Mesenchymal stem cell (in vitro differentiated cells and primary cell): ENCODE measurements at regions not wholly inside any gene's neighbourhood (a gene's known extent, or its start where the extent isn't known, plus 50 kb on each side); places are given as distances from the start of the nearest gene placed in this dataset.

Source experiments
- DNase-seq: peaks from one replicate; pipeline ENCODE4 v3.0.0-alpha.2; 2013
- H2AFZ ChIP-seq: one replicate; pipeline ENCODE4 v1.6.1; 2013; ENCODE audit warnings: low read depth, mild to moderate bottlenecking, control low read depth, inconsistent platforms, low read length, moderate library complexity
- H2AK5ac ChIP-seq: 2 replicates; pipeline ENCODE4 v1.6.1; 2013; ENCODE audit warnings: low read length, moderate library complexity, mild to moderate bottlenecking, inconsistent platforms; ENCODE audit not compliant: severe bottlenecking
- H2BK120ac ChIP-seq: one replicate; pipeline ENCODE4 v1.6.1; 2013; ENCODE audit warnings: low read depth, mild to moderate bottlenecking, inconsistent platforms, low read length, moderate library complexity
- H2BK12ac ChIP-seq, 2 experiments: one replicate each; pipeline ENCODE4 v1.6.1; 2013; ENCODE audit warnings: inconsistent platforms in 2 of 2, low read length in 2 of 2, mild to moderate bottlenecking in 2 of 2, moderate library complexity in 2 of 2, control low read depth in 1 of 2
- H2BK15ac ChIP-seq: one replicate; pipeline ENCODE4 v1.6.1; 2013; ENCODE audit warnings: mild to moderate bottlenecking, low read depth, inconsistent platforms; ENCODE audit not compliant: poor library complexity, severe bottlenecking
- H2BK5ac ChIP-seq: 2 replicates; pipeline ENCODE4 v1.6.1; 2013; ENCODE audit warnings: low read depth, mild to moderate bottlenecking, low read length, control low read depth, inconsistent platforms; ENCODE audit not compliant: poor library complexity, severe bottlenecking
- H3K14ac ChIP-seq, 2 experiments: one replicate each; pipeline ENCODE4 v1.6.1; 2013; ENCODE audit warnings: inconsistent platforms in 2 of 2, low read length in 2 of 2, control low read depth in 1 of 2, mild to moderate bottlenecking in 1 of 2, moderate library complexity in 1 of 2
- H3K18ac ChIP-seq, 2 experiments: one replicate each; pipeline ENCODE4 v1.6.1; 2013; ENCODE audit warnings: inconsistent platforms in 2 of 2, low read length in 2 of 2, control low read depth in 1 of 2, low read depth in 1 of 2, mild to moderate bottlenecking in 1 of 2
- H3K23ac ChIP-seq, 2 experiments: one replicate each; pipeline ENCODE4 v1.6.1; 2013; ENCODE audit warnings: inconsistent platforms in 2 of 2, low read length in 2 of 2, mild to moderate bottlenecking in 2 of 2, moderate library complexity in 2 of 2, control low read depth in 1 of 2
- H3K27ac ChIP-seq: 2 replicates; pipeline ENCODE4 v1.5.1; 2013; ENCODE audit warnings: mild to moderate bottlenecking, moderate library complexity, low read length, control low read depth, inconsistent platforms; ENCODE audit not compliant: poor library complexity, severe bottlenecking
- H3K27me3 ChIP-seq, 2 experiments: 2 replicates each; pipeline versions ENCODE4 v1.6.1 to v1.7.0; 2013; ENCODE audit warnings: low read length in 2 of 2, mild to moderate bottlenecking in 2 of 2, moderate library complexity in 2 of 2, control low read depth in 1 of 2, inconsistent platforms in 1 of 2; ENCODE audit not compliant: control insufficient read depth in 1 of 2, insufficient read depth in 1 of 2
- H3K36me3 ChIP-seq, 2 experiments: 2 replicates each; pipeline versions ENCODE4 v1.6.1 to v1.7.0; 2013; ENCODE audit warnings: low read length in 2 of 2, control low read depth in 1 of 2, inconsistent platforms in 1 of 2, low read depth in 1 of 2, mild to moderate bottlenecking in 1 of 2; ENCODE audit not compliant: insufficient read depth in 2 of 2, control insufficient read depth in 1 of 2
- H3K4ac ChIP-seq, 2 experiments: one replicate each; pipeline ENCODE4 v1.6.1; 2013; ENCODE audit warnings: inconsistent platforms in 2 of 2, low read length in 2 of 2, mild to moderate bottlenecking in 2 of 2, moderate library complexity in 2 of 2, control low read depth in 1 of 2, low read depth in 1 of 2
- H3K4me1 ChIP-seq: 2 replicates; pipeline ENCODE4 v1.6.1; 2013; ENCODE audit warnings: low read depth, low read length, control low read depth; ENCODE audit not compliant: control insufficient read depth, insufficient read depth
- H3K4me2 ChIP-seq: 2 replicates; pipeline ENCODE4 v1.6.1; 2013; ENCODE audit warnings: low read length, mild to moderate bottlenecking, inconsistent platforms; ENCODE audit not compliant: poor library complexity, severe bottlenecking
- H3K4me3 ChIP-seq, 2 experiments: 2 replicates each; pipeline versions ENCODE4 v1.5.1 to v1.7.0; 2013; ENCODE audit warnings: low read length in 2 of 2, mild to moderate bottlenecking in 2 of 2, control low read depth in 1 of 2, low read depth in 1 of 2; ENCODE audit not compliant: insufficient read depth in 1 of 2
- H3K79me1 ChIP-seq: replicated peaks from 2 replicates; pipeline ENCODE4 v1.6.1; 2013; ENCODE audit warnings: mild to moderate bottlenecking, control low read depth, low read length, inconsistent platforms; ENCODE audit not compliant: poor library complexity, severe bottlenecking
- H3K9ac ChIP-seq: 2 replicates; pipeline ENCODE4 v1.7.0; 2013; ENCODE audit warnings: mild to moderate bottlenecking, low read length, moderate library complexity
- H3K9me3 ChIP-seq: 2 replicates; pipeline ENCODE4 v1.7.0; 2013; ENCODE audit warnings: mild to moderate bottlenecking, low read length; ENCODE audit not compliant: control insufficient read depth
- H4K8ac ChIP-seq: one replicate; pipeline ENCODE4 v1.6.1; 2013; ENCODE audit warnings: inconsistent platforms, mild to moderate bottlenecking, low read length, moderate library complexity
- H4K91ac ChIP-seq: one replicate; pipeline ENCODE4 v1.6.1; 2013; ENCODE audit warnings: mild to moderate bottlenecking, low read length, inconsistent platforms
- WGBS: methylation state at CpG from one replicate; pipeline ENCODE4 v1.1.7; 2013; ENCODE audit warnings: mixed read lengths; 5-methylcytosine and 5-hydroxymethylcytosine counted together

- Histone ChIP-seq H2AK5ac (no peak overlapping the region), H3K27me3 (peaks cover 4 to 70% of the 10 kb centered on the region in 2 experiments), H3K14ac (no peak overlapping the region), H3K9me3 (peaks cover 10% of the 10 kb centered on the region), H3K4me1 (peaks cover 5% of the 10 kb centered on the region), H3K23ac (peak overlapping the region in 1 of 2 experiments; percentile 35), H4K8ac (no peak overlapping the region), H2BK15ac (peak overlapping the region; percentile 54), H3K9ac (no peak overlapping the region), H3K36me3 (no peaks in the 10 kb centered on the region), H2BK5ac (no peak overlapping the region), H2BK120ac (no peak overlapping the region), H3K4me2 (no peak overlapping the region), H3K4me3 (no peak overlapping the region), H2BK12ac (no peak overlapping the region), H4K91ac (no peak overlapping the region), H3K27ac (no peak overlapping the region), H3K4ac (no peak overlapping the region), H3K79me1 (no peaks in the 10 kb centered on the region), H3K18ac (no peak overlapping the region), H2AFZ (no peak overlapping the region)
- WGBS = 81% methylated on average over 11 of the region's 12 CpGs
- DNase-seq = no peak
Observed at GRCh38 chr15:70602834-70603560, 160.4 kb downstream of the UACA start.

DNA sequence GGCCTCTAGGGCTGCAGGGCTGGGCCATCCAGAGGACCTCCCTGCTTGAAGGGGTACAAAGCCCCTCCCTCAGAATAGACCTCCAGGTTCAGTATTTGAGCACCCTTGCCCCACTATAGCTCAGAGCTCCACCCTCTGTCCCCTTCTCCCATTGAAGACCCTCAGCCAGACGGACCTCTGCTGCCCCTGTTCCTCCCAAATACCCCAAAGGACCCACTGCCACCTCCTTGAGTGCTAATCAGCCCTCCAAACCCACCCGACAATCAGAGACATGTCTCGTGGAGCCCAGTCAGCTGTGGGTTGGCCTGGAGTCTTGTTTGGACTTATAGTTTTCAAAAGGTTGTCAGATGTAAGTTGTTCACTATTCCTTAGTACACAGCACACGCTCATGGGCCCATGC, 161.1 kb downstream of the UACA start:
- H3K4me3 ChIP-seq = no peak overlapping the region

DNA sequence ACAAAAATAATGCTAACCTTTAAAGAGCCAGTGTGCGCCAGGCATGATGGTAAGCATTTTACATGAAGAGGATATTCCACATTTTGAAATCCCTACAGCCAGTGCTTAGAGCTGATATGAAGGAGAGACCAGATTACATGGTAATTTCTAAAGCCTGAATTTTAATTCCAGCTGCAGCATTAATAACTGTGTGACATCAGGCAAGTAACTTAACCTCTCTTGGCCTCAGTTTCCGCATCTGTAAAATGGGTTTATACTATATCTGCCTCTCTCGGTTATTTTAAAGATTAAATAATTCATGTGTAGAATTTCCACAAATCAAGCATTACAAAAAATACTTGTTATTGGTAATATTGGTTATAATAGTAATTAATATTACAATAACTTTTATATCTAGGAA, 165.4 kb downstream of the UACA start:
- H4K91ac ChIP-seq = no peak overlapping the region
- H3K27ac ChIP-seq = no peak overlapping the region
- H3K36me3 ChIP-seq = no peaks in the 10 kb centered on the region
- no peak overlapping the region for H2BK120ac ChIP-seq
- H2AK5ac ChIP-seq = no peak overlapping the region
- 100% methylated on average over 1 of the region's 3 CpGs for WGBS
- H3K18ac ChIP-seq = no peak overlapping the region
- peaks cover 38% of the 10 kb centered on the region for H3K9me3 ChIP-seq
- H3K14ac ChIP-seq = no peak overlapping the region
- H2AFZ ChIP-seq = no peak overlapping the region
- H3K9ac ChIP-seq = no peak overlapping the region
- no peaks in the 10 kb centered on the region for H3K79me1 ChIP-seq
- peaks cover 0 to 45% of the 10 kb centered on the region in 2 experiments for H3K27me3 ChIP-seq
- no peak overlapping the region for H2BK15ac ChIP-seq
- H2BK12ac ChIP-seq = no peak overlapping the region
- H3K4me2 ChIP-seq = no peak overlapping the region
- H4K8ac ChIP-seq = no peak overlapping the region
- H3K23ac ChIP-seq = no peak overlapping the region
- H3K4ac ChIP-seq = no peak overlapping the region
- peaks cover 3% of the 10 kb centered on the region for H3K4me1 ChIP-seq
- H2BK5ac ChIP-seq = no peak overlapping the region
- H3K4me3 ChIP-seq = no peak overlapping the region
- DNase-seq = no peak

More for the DNA sequence above, 161.1 kb downstream of the UACA start:
- Histone ChIP-seq H3K4ac (no peak overlapping the region), H2BK5ac (no peak overlapping the region), H3K9me3 (peaks cover 10% of the 10 kb centered on the region), H3K18ac (no peak overlapping the region), H3K4me2 (no peak overlapping the region), H2BK120ac (no peak overlapping the region), H2BK15ac (no peak overlapping the region), H3K36me3 (no peaks in the 10 kb centered on the region), H3K27me3 (peaks cover 0 to 65% of the 10 kb centered on the region in 2 experiments), H3K27ac (no peak overlapping the region), H2BK12ac (no peak overlapping the region), H3K9ac (no peak overlapping the region), H3K4me1 (peaks cover 5% of the 10 kb centered on the region), H2AFZ (no peak overlapping the region), H4K91ac (no peak overlapping the region), H3K14ac (no peak overlapping the region), H3K23ac (no peak overlapping the region), H4K8ac (no peak overlapping the region), H3K79me1 (no peaks in the 10 kb centered on the region), H2AK5ac (no peak overlapping the region)
- DNase-seq = no peak
- WGBS = 96% methylated on average over 3 of the region's 4 CpGs

DNA sequence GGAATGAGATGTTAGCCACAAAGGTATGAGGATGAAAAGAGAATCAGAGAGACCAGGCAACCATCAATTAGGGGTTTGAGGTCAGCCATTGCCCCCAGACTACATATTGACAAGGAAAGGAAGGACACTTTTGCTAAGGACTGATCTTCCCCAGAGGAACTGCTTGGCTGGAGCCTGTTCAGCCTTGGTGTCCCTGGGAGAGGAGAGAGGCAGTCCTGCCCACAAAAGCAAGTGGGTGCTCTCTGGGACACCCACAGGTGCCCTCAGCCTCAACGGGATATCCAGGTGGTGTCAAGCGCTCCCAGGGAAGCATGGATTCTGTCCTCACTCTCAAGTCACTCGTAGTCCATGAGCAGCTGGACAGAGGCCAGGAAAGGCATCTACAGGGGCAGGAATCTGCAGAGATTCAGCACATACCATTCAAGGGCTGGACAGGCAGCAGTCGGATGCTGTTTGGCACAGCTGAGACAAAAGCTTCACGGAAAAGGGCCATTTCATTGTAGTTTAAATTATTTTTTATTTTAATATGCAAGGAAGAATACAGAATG, 166.2 kb downstream of the UACA start:
- H3K4me3 ChIP-seq = no peak overlapping the region
- H3K27me3 ChIP-seq = peaks cover 0 to 38% of the 10 kb centered on the region in 2 experiments
- H2BK5ac ChIP-seq = no peak overlapping the region
- H2BK12ac ChIP-seq = no peak overlapping the region
- H3K18ac ChIP-seq = no peak overlapping the region
- H3K36me3 ChIP-seq = no peaks in the 10 kb centered on the region
- no peaks in the 10 kb centered on the region for H3K79me1 ChIP-seq
- no peak overlapping the region for H3K4me2 ChIP-seq
- H3K27ac ChIP-seq = no peak overlapping the region
- H2AFZ ChIP-seq = no peak overlapping the region
- DNase-seq = no peak
- no peak overlapping the region for H2AK5ac ChIP-seq
- H4K91ac ChIP-seq = no peak overlapping the region
- no peak overlapping the region for H2BK15ac ChIP-seq
- H3K23ac ChIP-seq = no peak overlapping the region
- no peak overlapping the region for H3K9ac ChIP-seq
- H3K9me3 ChIP-seq = peaks cover 40% of the 10 kb centered on the region
- H3K4ac ChIP-seq = no peak overlapping the region
- peaks cover 3% of the 10 kb centered on the region for H3K4me1 ChIP-seq
- H3K14ac ChIP-seq = no peak overlapping the region
- WGBS = 40% methylated on average over 4 of the region's 5 CpGs
- no peak overlapping the region for H2BK120ac ChIP-seq
- no peak overlapping the region for H4K8ac ChIP-seq
